GM19240 (cell line): ENCODE measurements at regions not wholly inside any gene's neighbourhood (a gene's known extent, or its start where the extent isn't known, plus 50 kb on each side); places are given as distances from the start of the nearest gene placed in this dataset.

ENCODE experiments used
- DNase-seq: peaks from one replicate; pipeline ENCODE4 v3.0.0; 2011; ENCODE audit warnings: low spot score; ENCODE audit not compliant: insufficient read length

GRCh38 chr6:56864171-56864616 lies 90.7 kb upstream of the BEND6 start:
- DNase-seq, result no peak

DNA sequence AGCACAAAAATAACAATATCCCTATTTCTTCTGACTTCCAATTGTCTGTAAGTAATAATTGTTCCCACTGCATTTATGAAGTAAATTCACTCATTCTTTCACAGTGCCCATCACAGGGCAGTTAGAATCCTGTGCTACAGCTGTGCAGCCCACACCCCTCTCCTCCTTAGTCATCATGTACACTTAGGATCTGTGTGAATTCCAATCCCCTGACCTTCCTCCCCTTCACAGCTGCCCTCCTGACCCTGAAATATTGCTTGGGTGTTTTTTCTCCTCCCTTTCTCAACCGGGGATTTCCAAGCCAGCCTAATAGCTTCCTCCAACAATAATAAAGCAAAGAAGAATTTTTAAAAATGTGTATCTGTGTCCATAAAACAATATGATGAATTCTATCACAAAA lies 91.5 kb upstream of the BEND6 start:
- no peak for DNase-seq

DNA sequence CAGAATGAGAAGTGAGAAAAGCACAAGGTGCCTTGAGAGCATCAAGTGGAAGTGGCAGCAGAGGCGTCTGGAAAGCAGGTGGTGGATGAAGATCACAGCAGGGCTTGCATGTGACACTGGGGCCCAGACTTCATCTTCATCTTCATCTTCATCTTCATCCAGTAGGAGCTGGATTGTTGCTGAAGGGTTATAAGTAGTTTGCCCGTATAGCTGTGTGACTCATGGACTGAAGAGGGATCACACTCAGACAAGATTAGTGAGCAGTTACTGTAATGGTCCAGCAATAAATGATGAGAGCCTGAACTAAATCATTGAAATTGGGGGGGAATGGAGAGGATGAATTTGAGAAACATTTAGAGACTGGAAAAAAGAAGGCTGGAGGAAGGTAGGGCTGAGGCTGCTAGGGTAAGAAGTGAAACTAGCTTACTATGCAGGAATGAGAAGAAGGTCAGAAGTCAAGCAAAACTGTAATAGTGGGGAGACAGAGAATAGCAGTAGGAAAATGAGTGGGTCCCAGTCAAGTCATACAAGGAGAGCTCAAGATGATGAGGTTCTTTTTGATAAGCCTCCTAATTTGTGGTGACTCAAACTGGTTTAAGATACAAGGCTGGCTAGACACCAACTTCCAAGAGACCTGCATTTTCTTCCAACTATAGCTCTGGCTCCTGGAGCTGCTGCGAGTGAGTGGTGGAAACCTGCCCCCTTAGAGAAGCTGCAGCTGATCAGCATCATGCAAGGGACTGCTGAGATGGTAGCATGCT lies 92.3 kb upstream of the BEND6 start:
- no peak for DNase-seq

- no peak for DNase-seq
Measured at GRCh38 chr6:56860475-56860874, 94.4 kb upstream of the BEND6 start.

DNA sequence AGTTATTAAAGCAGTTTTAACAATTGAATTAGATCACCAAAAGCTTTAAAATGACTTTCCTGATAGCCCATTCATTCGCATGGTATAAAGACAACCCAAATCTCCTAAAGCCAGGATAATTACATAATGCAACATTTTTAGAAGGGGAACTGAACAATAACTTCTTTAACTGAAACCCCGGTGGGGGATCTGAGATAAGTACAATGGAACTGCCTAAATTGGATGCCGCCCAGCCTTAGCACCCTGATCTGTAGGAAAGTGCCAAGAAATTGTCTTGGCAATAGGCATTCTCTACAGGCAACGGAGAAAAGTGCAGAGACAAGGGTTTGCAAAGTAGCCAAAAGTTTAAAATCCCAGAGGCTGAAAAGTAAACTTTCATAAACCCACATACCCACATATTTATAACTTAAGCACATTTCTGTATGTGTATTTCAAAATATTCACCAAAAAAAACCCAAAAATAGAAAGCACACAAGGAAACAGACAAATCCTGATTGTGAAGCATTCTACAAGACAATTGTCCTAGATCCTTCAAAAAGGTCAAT lies 98.8 kb upstream of the BEND6 start:
- no peak for DNase-seq

DNA sequence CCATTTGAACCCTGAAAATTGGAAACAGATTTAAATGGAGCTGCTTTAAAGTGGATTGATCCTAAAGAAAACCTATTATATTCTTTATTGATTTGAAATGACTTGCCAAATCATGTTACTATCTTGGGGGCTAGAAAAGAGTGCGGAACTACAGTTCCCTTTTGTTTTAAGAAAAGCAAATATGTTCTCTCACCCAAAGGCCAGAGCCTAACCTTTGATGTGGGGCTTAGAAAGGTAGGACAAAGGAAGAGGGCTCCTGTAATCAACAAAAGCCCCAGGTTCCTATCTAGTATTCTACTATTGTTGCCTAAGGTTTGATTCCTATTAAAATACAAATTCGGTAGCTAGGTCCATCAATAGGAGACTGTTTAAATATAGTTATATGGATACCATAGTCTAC lies 100.8 kb upstream of the BEND6 start:
- DNase-seq, result no peak

GRCh38 chr6:56853541-56853940 lies 101.4 kb upstream of the BEND6 start:
- no peak for DNase-seq

DNA sequence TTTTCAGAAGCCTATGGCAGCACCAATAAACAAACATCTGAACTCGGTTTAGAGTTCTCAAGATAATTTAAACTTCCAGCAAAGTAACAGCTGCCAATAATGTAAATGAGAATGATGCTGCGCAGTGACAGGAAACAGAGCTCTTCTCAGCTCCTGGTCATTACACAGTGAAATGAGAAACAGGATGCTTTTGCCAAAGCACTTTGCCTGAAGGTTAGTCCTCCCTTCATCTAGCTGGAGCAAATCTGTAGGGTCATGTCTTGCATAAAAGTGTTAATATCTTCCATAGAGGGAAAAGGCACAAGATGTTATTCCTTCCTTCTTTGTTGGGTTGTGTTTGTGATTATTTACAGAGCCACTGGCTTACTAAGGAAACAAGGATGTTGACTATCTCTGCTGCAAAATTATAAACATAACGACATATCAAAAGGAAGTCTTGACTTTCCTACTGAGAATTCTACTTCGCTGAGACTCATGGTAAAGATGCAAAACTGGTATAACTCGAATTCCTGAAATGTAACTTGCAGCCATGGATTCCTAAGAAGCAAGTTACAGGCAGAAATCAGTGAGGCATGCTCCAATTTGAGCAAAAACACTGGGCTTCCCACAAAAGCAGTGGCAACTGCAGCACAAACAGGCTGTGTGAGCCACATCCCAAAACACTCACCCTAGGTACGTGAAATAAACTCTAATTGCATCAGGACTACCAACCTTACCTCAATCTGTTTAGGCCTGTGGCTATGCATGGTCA lies 102.5 kb upstream of the BEND6 start:
- DNase-seq, result no peak

DNA sequence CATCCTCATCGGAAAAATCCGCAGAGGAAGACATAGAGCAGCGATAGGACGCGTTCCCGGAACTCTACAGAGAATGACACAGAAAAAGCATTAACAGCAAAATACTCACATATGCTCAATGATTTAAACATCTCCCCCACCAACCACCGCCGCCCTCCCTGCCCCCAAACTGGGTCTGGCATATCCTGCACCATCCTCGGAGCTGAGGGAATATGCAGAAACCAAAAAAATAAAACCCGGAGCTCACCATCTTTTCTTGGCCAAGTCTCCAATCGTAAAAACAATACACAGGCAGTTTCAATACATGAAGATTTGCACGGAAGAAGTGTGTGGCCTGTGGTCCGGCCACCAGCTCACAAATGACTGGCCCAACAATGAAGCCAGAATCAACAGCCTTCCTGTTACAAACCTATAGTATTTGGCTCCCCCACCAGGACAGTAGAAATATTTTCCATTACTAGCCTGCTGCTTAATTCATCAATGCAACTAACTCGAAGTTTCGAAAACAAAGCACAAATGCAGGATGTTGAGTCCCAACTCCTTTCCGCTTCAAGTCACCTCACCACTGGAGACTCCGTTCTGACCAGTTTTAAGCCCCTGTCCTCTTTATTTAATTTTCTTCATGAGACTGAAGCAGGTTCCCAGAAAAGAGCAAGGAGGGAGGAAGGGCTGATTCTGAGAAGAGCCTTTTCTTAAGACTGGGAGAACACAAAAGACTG lies 103.2 kb upstream of the BEND6 start:
- peak; percentile 25 for DNase-seq

- no peak for DNase-seq
Measured at GRCh38 chr6:56851074-56851473, 103.8 kb upstream of the BEND6 start.

DNA sequence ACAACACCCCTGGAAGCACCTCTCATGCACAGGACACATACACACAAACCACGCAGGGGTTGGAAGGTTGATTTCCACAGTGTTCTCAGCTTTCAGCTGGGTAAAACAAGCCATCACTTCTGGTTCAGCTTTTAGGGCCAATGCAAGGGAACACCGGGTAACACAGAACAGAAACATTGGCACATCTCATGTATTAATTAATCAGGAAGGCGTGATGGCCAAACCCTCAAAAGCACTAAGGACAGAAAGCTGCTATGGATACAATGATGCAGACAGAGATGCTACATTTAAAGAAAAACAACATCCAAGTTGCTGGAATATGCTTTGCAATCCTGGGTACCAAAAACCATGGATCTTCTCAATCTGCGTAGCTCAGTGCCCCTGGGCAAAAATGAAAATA lies 104.3 kb upstream of the BEND6 start:
- no peak for DNase-seq

GRCh38 chr6:56849896-56850295 lies 105.0 kb upstream of the BEND6 start:
- no peak for DNase-seq

DNA sequence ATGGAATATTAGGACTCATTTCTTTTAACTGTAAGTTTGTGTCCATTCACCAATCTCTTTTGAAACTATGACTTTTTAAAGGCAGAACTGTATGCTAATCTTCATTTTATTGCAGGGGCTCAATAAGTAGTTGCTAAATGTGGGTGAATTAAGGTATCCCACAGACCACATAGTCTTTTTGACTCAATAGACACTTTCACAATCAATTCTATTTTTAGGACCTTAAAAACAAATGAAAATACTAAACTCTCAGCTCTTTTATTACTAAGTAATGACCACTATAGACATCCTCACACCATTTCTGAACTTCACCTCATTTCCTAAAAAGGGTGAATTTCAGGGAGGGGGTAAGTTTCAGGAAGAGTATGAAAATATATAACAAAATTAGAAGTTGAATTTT lies 106.8 kb upstream of the BEND6 start:
- no peak for DNase-seq

DNA sequence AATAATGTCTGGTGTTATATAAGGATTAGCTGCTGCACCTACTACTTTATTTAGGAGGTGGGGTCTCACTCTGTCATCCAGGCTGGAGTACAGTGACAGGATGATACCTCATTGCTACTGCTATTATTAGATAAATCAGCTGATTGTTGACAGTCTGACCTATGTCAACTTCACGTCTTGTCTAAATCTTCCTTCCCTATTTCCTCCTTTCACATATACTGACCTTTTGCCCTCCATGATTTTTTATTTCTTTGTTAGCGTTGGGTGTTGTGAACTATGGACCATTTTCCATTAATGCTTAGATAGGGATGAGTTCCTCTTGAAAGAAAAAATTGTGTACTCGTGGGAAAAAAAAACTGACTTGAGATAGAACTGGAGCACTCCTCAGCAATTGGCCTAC lies 109.9 kb upstream of the BEND6 start:
- DNase-seq, result no peak

DNA sequence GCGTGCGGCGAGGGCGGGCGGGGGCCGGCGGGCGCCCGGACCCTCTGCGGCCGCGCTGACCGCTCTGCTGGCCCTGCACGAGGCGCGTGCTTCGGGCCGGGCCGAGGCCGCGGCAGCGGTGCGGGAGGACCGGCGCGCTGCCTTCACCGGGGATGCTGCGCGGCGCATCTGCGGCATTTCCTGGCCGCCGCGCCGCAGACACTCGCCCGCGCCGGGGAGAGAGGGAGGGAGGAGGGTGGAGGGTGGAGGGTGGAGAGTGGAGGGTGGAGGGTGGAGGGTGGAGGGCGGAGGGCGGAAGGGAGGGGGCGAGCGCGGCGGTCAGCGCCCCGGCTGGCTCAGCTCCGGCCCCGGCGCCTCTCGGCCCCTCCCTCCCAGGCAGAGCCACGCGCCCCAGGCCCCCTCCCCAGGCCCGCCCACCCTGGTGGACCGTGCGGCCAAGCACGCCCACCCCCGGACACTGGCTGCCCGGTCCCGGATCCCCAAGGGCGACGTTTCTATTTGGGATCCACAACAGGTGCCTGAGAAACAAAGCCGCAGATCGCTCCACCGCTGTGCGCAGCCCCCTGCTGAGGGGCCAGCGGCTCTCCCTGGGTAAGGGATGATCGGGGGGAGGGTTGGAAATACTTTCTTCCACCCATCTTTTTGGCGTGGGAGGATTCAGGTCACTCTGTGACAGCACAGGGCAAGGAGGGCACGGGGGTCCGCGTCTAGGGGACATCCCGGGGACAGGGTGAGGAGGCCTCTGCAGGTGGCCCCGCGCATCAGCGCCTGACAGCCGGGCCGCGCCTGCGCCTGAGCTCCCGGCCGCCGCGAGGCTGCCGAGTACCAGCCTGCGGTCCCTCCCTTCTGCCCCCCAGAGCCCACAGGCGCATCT lies 111.2 kb upstream of the BEND6 start:
- peak; percentile 30 for DNase-seq

DNA sequence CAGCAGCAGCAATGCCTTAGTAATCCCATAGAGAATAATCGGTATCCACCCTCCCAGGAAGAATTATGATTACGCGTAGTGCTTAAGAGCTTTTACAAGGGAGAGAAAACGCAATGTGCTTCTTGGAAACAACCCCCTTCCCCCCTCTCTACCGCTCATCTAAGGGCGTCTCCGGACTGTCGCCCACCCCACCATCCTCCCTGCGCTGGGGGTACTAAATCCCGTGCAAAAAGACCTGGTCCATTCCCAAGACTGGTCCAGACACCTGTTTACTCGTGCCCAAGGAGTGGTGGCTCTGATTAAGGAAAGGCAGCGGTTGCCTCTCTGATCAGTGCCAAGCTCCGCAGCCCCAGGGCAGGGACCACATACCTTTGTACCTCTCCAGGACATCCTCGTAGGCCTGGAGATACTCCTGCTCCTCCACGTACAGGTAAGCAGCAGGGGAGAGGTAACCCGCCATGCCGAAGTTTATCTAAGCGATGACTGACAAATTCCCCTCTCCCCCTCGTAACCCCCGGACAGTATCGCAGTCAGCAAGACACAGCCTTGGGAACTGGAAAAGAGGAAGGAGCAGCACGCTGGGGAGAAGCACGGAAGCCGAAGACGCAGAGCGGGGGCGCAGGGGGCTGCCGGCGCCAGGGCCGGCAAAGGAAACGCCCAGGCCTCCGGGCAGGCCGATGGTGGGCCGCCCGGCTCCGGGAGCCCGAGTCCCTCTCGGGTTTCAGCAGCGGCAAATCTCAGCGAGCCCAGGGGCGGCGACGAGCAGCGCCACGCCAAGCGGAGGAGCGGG lies 112.0 kb upstream of the BEND6 start:
- DNase-seq, result no peak

DNA sequence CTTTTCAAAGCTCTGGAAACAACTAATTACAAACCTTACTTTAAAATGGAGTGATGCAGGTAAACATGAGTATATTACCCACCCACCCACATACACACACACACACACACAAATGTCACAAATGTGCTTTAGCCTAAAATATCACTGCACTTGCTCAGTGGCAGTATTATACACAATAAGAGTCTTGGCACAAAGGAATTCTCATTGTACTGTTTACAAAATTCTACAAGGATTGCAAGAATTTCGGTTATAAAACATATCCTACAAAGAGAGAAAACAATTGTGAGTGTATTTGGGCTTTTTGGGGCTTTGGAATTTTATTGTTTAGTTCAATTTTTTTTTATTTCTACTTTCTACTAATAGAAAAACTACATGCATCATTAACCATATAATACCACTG lies 113.2 kb upstream of the BEND6 start:
- no peak for DNase-seq

GRCh38 chr6:56841381-56841749 lies 113.5 kb upstream of the BEND6 start:
- no peak for DNase-seq

DNA sequence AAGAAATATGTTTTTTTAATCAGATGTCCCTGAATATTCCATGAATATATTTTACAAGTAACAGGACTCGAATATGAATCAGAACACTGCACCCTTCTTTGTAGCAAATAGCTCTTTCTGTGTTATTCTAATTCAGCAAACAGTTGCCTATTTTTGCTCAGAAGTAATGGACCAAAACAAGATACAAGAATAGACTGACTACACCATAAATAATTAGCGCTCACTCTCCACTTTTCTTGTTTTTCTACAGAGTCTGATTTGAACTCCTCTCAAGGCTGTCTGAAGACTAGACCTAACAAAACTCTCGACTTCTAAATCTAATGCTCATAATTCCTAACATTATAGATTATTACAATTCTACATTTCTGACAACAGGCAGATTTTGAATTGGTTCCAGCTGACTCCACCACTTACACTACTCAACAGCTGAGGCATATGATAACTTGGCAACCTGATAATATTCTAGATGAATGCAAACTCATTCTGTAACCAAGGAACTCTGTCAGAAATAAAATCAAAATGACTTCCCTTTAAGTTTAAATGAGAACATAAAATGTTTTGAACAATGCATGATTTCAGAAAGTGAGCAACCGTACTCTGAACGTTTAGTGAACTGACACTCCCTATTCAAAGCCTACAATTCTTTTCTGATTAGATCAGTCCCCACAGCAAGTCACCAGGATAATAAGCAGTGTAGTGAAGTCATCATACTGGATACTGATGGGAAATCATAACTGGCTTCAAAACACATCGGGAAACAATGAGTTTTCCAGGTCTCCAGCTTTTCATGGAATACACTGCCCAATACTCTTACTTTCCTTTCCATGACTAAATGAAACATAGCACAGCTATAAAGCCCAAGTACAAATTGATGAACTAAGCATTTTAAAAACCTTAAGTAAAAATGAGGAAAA lies 114.2 kb upstream of the BEND6 start:
- DNase-seq, result no peak
